ENCODE measurements at regions not wholly inside any gene's neighbourhood (a gene's known extent, or its start where the extent isn't known, plus 50 kb on each side); places are given as distances from the start of the nearest gene placed in this dataset.
"Not testable (repeated sequence)": the region's sequence is repeated elsewhere in the genome, so short reads cannot be mapped to it uniquely, and the experiment has no call there.

DNA sequence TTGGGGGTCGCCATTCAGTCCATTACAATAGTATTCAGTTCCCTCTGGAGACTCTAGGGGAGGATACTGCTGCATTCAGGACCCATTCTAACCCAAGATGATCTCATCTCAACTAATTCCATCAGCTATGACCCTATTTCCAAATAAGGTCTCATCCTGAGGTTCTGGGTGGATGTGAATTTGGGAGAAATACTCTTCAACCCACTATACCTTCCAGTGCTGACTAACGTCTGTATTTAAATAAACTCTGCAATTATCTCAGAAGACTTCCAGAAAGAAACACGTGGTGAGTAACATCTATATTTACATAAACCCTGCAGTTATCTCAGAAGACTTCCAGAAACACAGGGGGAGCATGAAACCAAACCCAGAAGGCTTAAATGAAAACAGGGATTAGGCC lies 1300.7 kb downstream of the PCDH9 start:
- H3K4me3 Mint-ChIP-seq (ENCODE audit: low read depth) = no peak overlapping the region
- H3K4me1 Mint-ChIP-seq (ENCODE audit: low read depth) = peaks cover 3% of the 10 kb centered on the region
- no peaks in the 10 kb centered on the region for H3K36me3 Mint-ChIP-seq (ENCODE audit: insufficient read depth)
- no peak for DNase-seq (ENCODE audit: low spot score, unreplicated experiment)
- H3K27ac Mint-ChIP-seq = no peak overlapping the region
- H3K9me3 Mint-ChIP-seq (ENCODE audit: low read depth) = no peaks in the 10 kb centered on the region
- TF ChIP-seq, protein P1, sequence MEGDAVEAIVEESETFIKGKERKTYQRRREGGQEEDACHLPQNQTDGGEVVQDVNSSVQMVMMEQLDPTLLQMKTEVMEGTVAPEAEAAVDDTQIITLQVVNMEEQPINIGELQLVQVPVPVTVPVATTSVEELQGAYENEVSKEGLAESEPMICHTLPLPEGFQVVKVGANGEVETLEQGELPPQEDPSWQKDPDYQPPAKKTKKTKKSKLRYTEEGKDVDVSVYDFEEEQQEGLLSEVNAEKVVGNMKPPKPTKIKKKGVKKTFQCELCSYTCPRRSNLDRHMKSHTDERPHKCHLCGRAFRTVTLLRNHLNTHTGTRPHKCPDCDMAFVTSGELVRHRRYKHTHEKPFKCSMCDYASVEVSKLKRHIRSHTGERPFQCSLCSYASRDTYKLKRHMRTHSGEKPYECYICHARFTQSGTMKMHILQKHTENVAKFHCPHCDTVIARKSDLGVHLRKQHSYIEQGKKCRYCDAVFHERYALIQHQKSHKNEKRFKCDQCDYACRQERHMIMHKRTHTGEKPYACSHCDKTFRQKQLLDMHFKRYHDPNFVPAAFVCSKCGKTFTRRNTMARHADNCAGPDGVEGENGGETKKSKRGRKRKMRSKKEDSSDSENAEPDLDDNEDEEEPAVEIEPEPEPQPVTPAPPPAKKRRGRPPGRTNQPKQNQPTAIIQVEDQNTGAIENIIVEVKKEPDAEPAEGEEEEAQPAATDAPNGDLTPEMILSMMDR (IDR thresholded peaks at IDR 0.05; ENCODE audit: unreplicated experiment) = no peak
- H3K27me3 Mint-ChIP-seq = no peaks in the 10 kb centered on the region

DNA sequence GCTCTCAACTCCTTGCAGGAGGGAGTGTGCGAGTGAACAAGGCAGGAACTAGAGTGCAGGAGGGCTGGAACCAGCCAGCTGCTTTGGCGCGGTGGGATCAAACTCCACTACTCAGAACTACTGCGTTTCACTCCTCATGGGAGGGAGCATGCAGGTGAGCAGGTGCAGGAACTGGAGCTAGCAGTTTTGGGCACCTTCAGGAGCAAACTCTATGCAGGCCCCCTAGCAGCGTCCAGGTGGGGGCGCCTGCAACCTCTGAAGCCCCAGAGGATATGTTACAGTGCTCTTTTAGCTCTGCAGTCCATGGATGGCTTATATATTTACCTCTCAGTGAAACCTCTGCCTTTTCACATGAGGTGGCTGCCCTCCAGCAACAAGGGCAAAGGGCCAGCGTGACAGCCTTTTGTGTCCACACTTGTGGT lies 1303.4 kb downstream of the PCDH9 start:
- TF ChIP-seq, protein P1 (IDR thresholded peaks at IDR 0.05; ENCODE audit: unreplicated experiment) = peak; percentile 58
- DNase-seq (ENCODE audit: low spot score, unreplicated experiment) = no peak
- H3K9me3 Mint-ChIP-seq (ENCODE audit: low read depth) = no peaks in the 10 kb centered on the region
- no peaks in the 10 kb centered on the region for H3K36me3 Mint-ChIP-seq (ENCODE audit: insufficient read depth)
- peaks cover 3% of the 10 kb centered on the region for H3K4me1 Mint-ChIP-seq (ENCODE audit: low read depth)
- H3K27me3 Mint-ChIP-seq = no peaks in the 10 kb centered on the region
- no peak overlapping the region for H3K27ac Mint-ChIP-seq
- no peak overlapping the region for H3K4me3 Mint-ChIP-seq (ENCODE audit: low read depth)

DNA sequence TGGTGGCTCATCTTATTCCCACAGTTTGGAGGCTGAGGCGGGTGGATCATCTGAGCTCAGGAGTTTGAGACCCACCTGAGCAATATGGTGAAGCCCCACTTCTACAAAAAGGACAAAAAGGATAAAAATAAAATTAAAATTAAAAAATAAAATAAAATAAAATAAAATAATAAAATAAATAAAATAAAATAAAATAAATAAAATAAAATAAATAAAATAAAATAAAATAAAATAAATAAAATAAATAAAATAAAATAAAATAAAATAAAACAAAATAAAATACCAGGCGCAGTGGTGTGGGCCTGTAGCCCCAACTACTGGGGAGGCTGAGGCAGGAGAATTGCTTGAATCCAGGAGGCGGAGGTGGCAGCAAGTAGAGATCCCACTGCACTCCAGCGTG lies 1307.3 kb downstream of the PCDH9 start:
- not testable (repeated sequence) for H3K27me3 Mint-ChIP-seq; H3K4me3 Mint-ChIP-seq (ENCODE audit: low read depth); H3K9me3 Mint-ChIP-seq (ENCODE audit: low read depth); H3K4me1 Mint-ChIP-seq (ENCODE audit: low read depth); H3K36me3 Mint-ChIP-seq (ENCODE audit: insufficient read depth); DNase-seq (ENCODE audit: low spot score, unreplicated experiment); H3K27ac Mint-ChIP-seq

DNA sequence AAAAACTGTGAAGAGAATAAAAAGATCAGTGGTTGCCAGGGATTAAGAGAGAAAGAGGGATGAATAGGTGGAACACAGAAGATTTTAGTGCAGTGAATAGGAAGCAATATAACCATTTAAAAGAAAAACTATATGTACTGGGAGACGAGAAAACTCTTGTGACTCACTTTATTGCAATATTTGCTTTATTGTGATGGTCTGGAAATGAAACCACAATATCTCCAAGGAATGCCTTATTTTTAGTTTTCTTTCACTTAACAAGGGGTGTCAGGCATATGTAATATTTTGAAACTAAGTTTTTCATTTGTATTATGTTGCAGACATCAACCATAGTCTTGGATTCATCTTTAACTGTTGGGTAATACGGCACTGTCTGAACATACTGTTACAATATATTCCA lies 1308.2 kb downstream of the PCDH9 start:
- Mint-ChIP-seq H3K27ac (no peak overlapping the region), H3K36me3 (ENCODE audit: insufficient read depth) (no peaks in the 10 kb centered on the region), H3K27me3 (no peaks in the 10 kb centered on the region), H3K9me3 (ENCODE audit: low read depth) (no peaks in the 10 kb centered on the region), H3K4me3 (ENCODE audit: low read depth) (no peak overlapping the region), H3K4me1 (ENCODE audit: low read depth) (peaks cover 2% of the 10 kb centered on the region)
- no peak for DNase-seq (ENCODE audit: low spot score, unreplicated experiment)
- TF ChIP-seq, protein P1 (IDR thresholded peaks at IDR 0.05; ENCODE audit: unreplicated experiment) = no peak

DNA sequence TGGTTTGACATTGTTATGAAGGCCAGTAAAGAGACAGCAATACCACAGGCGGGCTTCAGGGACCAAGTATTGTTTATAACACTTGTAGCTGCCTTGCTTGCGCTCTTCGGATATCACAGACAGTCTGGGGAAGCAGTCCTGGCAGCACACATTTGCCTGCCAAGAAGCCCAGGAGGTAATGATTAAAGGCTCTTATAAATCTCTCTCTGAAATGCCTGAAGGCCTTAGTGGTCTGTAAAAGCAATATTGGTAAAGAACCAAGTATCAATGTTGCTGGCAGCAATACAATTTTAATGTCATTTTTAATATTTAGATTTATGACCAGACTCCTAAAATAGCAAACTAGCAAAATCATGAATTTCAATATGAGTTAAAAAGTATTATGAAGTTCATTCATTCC lies 1312.4 kb downstream of the PCDH9 start:
- H3K4me3 Mint-ChIP-seq (ENCODE audit: low read depth) = no peak overlapping the region
- peaks cover 4% of the 10 kb centered on the region for H3K4me1 Mint-ChIP-seq (ENCODE audit: low read depth)
- H3K36me3 Mint-ChIP-seq (ENCODE audit: insufficient read depth) = no peaks in the 10 kb centered on the region
- DNase-seq (ENCODE audit: low spot score, unreplicated experiment) = no peak
- no peaks in the 10 kb centered on the region for H3K27me3 Mint-ChIP-seq
- H3K27ac Mint-ChIP-seq = no peak overlapping the region
- no peaks in the 10 kb centered on the region for H3K9me3 Mint-ChIP-seq (ENCODE audit: low read depth)
- TF ChIP-seq, protein P1 (IDR thresholded peaks at IDR 0.05; ENCODE audit: unreplicated experiment) = no peak

DNA sequence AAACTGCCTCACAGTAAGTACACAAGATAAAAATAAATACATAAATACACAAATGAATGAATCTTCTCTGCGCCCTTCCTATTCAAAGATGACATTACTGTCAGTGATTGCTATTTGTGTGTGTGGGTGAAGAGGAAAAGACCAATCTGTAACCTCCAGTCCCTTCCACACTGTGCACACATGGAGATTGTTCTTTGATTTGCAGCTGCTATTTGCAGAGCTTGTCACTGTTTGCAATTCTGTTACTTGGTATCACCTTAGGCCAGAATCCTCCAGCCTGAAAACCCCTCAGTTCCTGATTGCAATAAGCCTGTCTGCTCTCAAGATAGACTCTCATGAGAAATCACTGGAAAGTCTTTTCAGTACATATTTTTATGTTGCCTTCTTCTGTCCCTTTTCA lies 1314.9 kb downstream of the PCDH9 start:
- Mint-ChIP-seq H3K27me3 (no peaks in the 10 kb centered on the region), H3K36me3 (ENCODE audit: insufficient read depth) (no peaks in the 10 kb centered on the region), H3K9me3 (ENCODE audit: low read depth) (no peaks in the 10 kb centered on the region), H3K4me3 (ENCODE audit: low read depth) (no peak overlapping the region), H3K4me1 (ENCODE audit: low read depth) (peaks cover 4% of the 10 kb centered on the region), H3K27ac (no peak overlapping the region)
- TF ChIP-seq, protein P1 (IDR thresholded peaks at IDR 0.05; ENCODE audit: unreplicated experiment) = no peak
- DNase-seq (ENCODE audit: low spot score, unreplicated experiment) = no peak
